ENCODE measurements at regions not wholly inside any gene's neighbourhood (a gene's known extent, or its start where the extent isn't known, plus 50 kb on each side); places are given as distances from the start of the nearest gene placed in this dataset.

GRCh38 chr15:70251246-70251990 lies 153.7 kb upstream of the TLE3 start:
- no peak for TF ChIP-seq GATA2 (IDR thresholded peaks at IDR 0.05; ENCODE audit: low read depth, low read length)
- no peak for TF ChIP-seq GATA3 (IDR thresholded peaks at IDR 0.05; ENCODE audit: low read depth, low read length)
